ENCODE measurements at regions not wholly inside any gene's neighbourhood (a gene's known extent, or its start where the extent isn't known, plus 50 kb on each side); places are given as distances from the start of the nearest gene placed in this dataset.

GRCh38 chr6:145227593-145227992 is 507.7 kb downstream of the EPM2A start:
- intact Hi-C loops (cut with DNase I): no loop called here
- DNase-seq: no peak
- Histone ChIP-seq H3K4me1 (no peaks in the 10 kb centered on the region), H3K36me3 (replicated peaks in 1 of 2; ENCODE audit: insufficient read depth in 1 of 2, low read depth in 2 of 2) (no peaks in the 10 kb centered on the region), H3K9me3 (no peaks in the 10 kb centered on the region), H3K27ac (no peak overlapping the region), H3K27me3 (no peaks in the 10 kb centered on the region), H3K4me3 (no peak overlapping the region)
- 75 to 77% methylated on average over 6 of the region's 6 CpGs for WGBS, 2 donors
- ATAC-seq: no peak
- no peak for TF ChIP-seq POLR2A (IDR thresholded peaks at IDR 0.05)
- TF ChIP-seq CTCF (IDR thresholded peaks at IDR 0.05): no peak

- H3K27me3 ChIP-seq: no peaks in the 10 kb centered on the region
- intact Hi-C loops (cut with DNase I): no loop called here
- no peaks in the 10 kb centered on the region for H3K9me3 ChIP-seq
- H3K4me1 ChIP-seq: no peaks in the 10 kb centered on the region
- ATAC-seq: no peak
- no peaks in the 10 kb centered on the region for H3K36me3 ChIP-seq (replicated peaks in 1 of 2; ENCODE audit: insufficient read depth in 1 of 2, low read depth in 2 of 2)
- 86 to 90% methylated on average over 3 of the region's 3 CpGs for WGBS, 2 donors
- H3K4me3 ChIP-seq: no peak overlapping the region
- DNase-seq: no peak
- TF ChIP-seq POLR2A (IDR thresholded peaks at IDR 0.05): no peak
- TF ChIP-seq CTCF (IDR thresholded peaks at IDR 0.05): no peak
- no peak overlapping the region for H3K27ac ChIP-seq
Observed at GRCh38 chr6:145228962-145229582, 506.2 kb downstream of the EPM2A start.

- no peak overlapping the region for H3K27ac ChIP-seq
- H3K27me3 ChIP-seq: no peaks in the 10 kb centered on the region
- DNase-seq (no peak), ATAC-seq (no peak)
- H3K4me3 ChIP-seq: no peak overlapping the region
- no peak for TF ChIP-seq CTCF (IDR thresholded peaks at IDR 0.05)
- TF ChIP-seq POLR2A (IDR thresholded peaks at IDR 0.05): no peak
- no peaks in the 10 kb centered on the region for H3K36me3 ChIP-seq (replicated peaks in 1 of 2; ENCODE audit: insufficient read depth in 1 of 2, low read depth in 2 of 2)
- intact Hi-C loops (cut with DNase I): no loop called here
- no peaks in the 10 kb centered on the region for H3K9me3 ChIP-seq
- H3K4me1 ChIP-seq: no peaks in the 10 kb centered on the region
- 65 to 72% methylated on average over 2 of the region's 2 CpGs for WGBS, 2 donors
Observed at GRCh38 chr6:145233955-145234354, 501.4 kb downstream of the EPM2A start.

GRCh38 chr6:145235207-145235606 is 500.1 kb downstream of the EPM2A start:
- no peak for DNase-seq
- no peak for TF ChIP-seq POLR2A (IDR thresholded peaks at IDR 0.05)
- no peak for TF ChIP-seq CTCF (IDR thresholded peaks at IDR 0.05)
- Histone ChIP-seq H3K36me3 (replicated peaks in 1 of 2; ENCODE audit: insufficient read depth in 1 of 2, low read depth in 2 of 2) (no peaks in the 10 kb centered on the region), H3K9me3 (no peaks in the 10 kb centered on the region), H3K27me3 (no peaks in the 10 kb centered on the region), H3K4me1 (no peaks in the 10 kb centered on the region), H3K4me3 (no peak overlapping the region), H3K27ac (no peak overlapping the region)
- 84 to 93% methylated on average over 1 of the region's 1 CpG for WGBS, 2 donors
- ATAC-seq: no peak
- intact Hi-C loops (cut with DNase I): no loop called here

GRCh38 chr6:145238787-145239186 is 496.5 kb downstream of the EPM2A start:
- H3K27me3 ChIP-seq: no peaks in the 10 kb centered on the region
- intact Hi-C loops (cut with DNase I): no loop called here
- no peaks in the 10 kb centered on the region for H3K36me3 ChIP-seq (replicated peaks in 1 of 2; ENCODE audit: insufficient read depth in 1 of 2, low read depth in 2 of 2)
- H3K27ac ChIP-seq: no peak overlapping the region
- no peaks in the 10 kb centered on the region for H3K9me3 ChIP-seq
- ATAC-seq (no peak), DNase-seq (no peak)
- no peaks in the 10 kb centered on the region for H3K4me1 ChIP-seq
- H3K4me3 ChIP-seq: no peak overlapping the region
- TF ChIP-seq POLR2A (IDR thresholded peaks at IDR 0.05) (no peak), CTCF (IDR thresholded peaks at IDR 0.05) (no peak)
